D341Med (cell line): ENCODE measurements at regions not wholly inside any gene's neighbourhood (a gene's known extent, or its start where the extent isn't known, plus 50 kb on each side); places are given as distances from the start of the nearest gene placed in this dataset.

Experiments used
- DNase-seq: peaks from one replicate; pipeline ENCODE4 v3.0.0; 2012; ENCODE audit warnings: low spot score

GRCh38 chr1:117678246-117678977 is 72.6 kb downstream of the TENT5C start:
- DNase-seq, result no peak

- no peak for DNase-seq
These were observed 73.5 kb downstream of the TENT5C start for GRCh38 chr1:117679299-117679698.

- no peak for DNase-seq
These were observed 74.0 kb downstream of the TENT5C start for GRCh38 chr1:117679868-117680267.

GRCh38 chr1:117680316-117681002 is 74.6 kb downstream of the TENT5C start:
- no peak for DNase-seq

GRCh38 chr1:117681093-117681900 is 75.4 kb downstream of the TENT5C start:
- no peak for DNase-seq

GRCh38 chr1:117681901-117682250 is 76.0 kb downstream of the TENT5C start:
- no peak for DNase-seq

- DNase-seq, result no peak
These were observed 76.5 kb downstream of the TENT5C start for GRCh38 chr1:117682372-117682771.

GRCh38 chr1:117683571-117684285 is 77.9 kb downstream of the TENT5C start:
- no peak for DNase-seq

GRCh38 chr1:117685936-117686806 is 80.3 kb downstream of the TENT5C start:
- no peak for DNase-seq

- no peak for DNase-seq
These were observed 81.1 kb downstream of the TENT5C start for GRCh38 chr1:117686907-117687306.

- DNase-seq, result no peak
These were observed 84.3 kb downstream of the TENT5C start for GRCh38 chr1:117689997-117690625.

GRCh38 chr1:117691942-117692341 is 86.1 kb downstream of the TENT5C start:
- no peak for DNase-seq

- no peak for DNase-seq
These were observed 88.7 kb downstream of the TENT5C start for GRCh38 chr1:117694543-117694942.

GRCh38 chr1:117695796-117696490 is 90.1 kb downstream of the TENT5C start:
- no peak for DNase-seq

- no peak for DNase-seq
These were observed 90.7 kb downstream of the TENT5C start for GRCh38 chr1:117696561-117696960.

- DNase-seq, result no peak
These were observed 91.5 kb downstream of the TENT5C start for GRCh38 chr1:117697220-117697781.

- DNase-seq, result no peak
These were observed 92.7 kb downstream of the TENT5C start for GRCh38 chr1:117698398-117699160.

- no peak for DNase-seq
These were observed 94.1 kb downstream of the TENT5C start for GRCh38 chr1:117699953-117700352.

GRCh38 chr1:117702654-117703053 is 96.8 kb downstream of the TENT5C start:
- no peak for DNase-seq
